Tibial nerve (tissue), 4 donors: ENCODE measurements at regions not wholly inside any gene's neighbourhood (a gene's known extent, or its start where the extent isn't known, plus 50 kb on each side); places are given as distances from the start of the nearest gene placed in this dataset.

Source experiments
- CTCF ChIP-seq, 5 experiments: fragments of 200-600 bp in 3 of 5; fragments of 450-650 bp in 2 of 5; sonication (generic) in 3 of 5; IDR thresholded peaks; one replicate each; pipeline ENCODE4 v1.5.1; 2016 to 2019; ENCODE audit warnings: antibody characterized with exemption in 5 of 5, mild to moderate bottlenecking in 3 of 5, moderate library complexity in 2 of 5
- EP300 ChIP-seq, 2 donors: sonication (generic); formaldehyde crosslinking; IDR thresholded peaks; one replicate each; pipeline ENCODE4 v1.6.1; 2017; ENCODE audit warnings: antibody characterized with exemption in 2 of 2, mild to moderate bottlenecking in 1 of 2
- POLR2A ChIP-seq, 2 donors: fragments of 450-650 bp; IDR thresholded peaks; one replicate each; pipeline ENCODE4 v1.6.1; 2017; ENCODE audit warnings: antibody characterized with exemption in 2 of 2, mild to moderate bottlenecking in 2 of 2, moderate library complexity in 2 of 2

- TF ChIP-seq CTCF (IDR thresholded peaks at IDR 0.05) (no peak), POLR2A (IDR thresholded peaks at IDR 0.05) (no peak), EP300 (IDR thresholded peaks at IDR 0.05) (no peak)
These were observed 807.5 kb upstream of the SLC10A2 start for GRCh38 chr13:103873725-103874124.
